Neural progenitor cell (in vitro differentiated cells): ENCODE measurements at regions not wholly inside any gene's neighbourhood (a gene's known extent, or its start where the extent isn't known, plus 50 kb on each side); places are given as distances from the start of the nearest gene placed in this dataset.

Experiments
- DNase-seq: peaks from one replicate; pipeline ENCODE4 v3.0.0-alpha.2; 2016; ENCODE audit warnings: low spot score
- H2AFZ ChIP-seq: fragments of 200-600 bp; sonication (generic); replicated peaks from 2 replicates; pipeline ENCODE4 v1.6.1; 2016; ENCODE audit warnings: antibody characterized with exemption
- H3F3A ChIP-seq: fragments of 200-600 bp; sonication (generic); 2 replicates; pipeline ENCODE4 v1.6.1; 2016; ENCODE audit warnings: antibody characterized with exemption, low read depth
- H3K27ac ChIP-seq: fragments of 200-600 bp; sonication (generic); 2 replicates; pipeline ENCODE4 v1.5.1; 2016; ENCODE audit warnings: mild to moderate bottlenecking
- H3K27me3 ChIP-seq: fragments of 200-600 bp; sonication (generic); 2 replicates; pipeline ENCODE4 v1.6.1; 2016; ENCODE audit warnings: mild to moderate bottlenecking, moderate library complexity
- H3K36me3 ChIP-seq: fragments of 200-600 bp; sonication (generic); 2 replicates; pipeline ENCODE4 v1.5.1; 2016
- H3K4me1 ChIP-seq: fragments of 200-600 bp; sonication (generic); 2 replicates; pipeline ENCODE4 v1.6.1; 2016; ENCODE audit warnings: mixed run types
- H3K4me2 ChIP-seq: fragments of 200-600 bp; sonication (generic); 2 replicates; pipeline ENCODE4 v1.6.1; 2016
- H3K4me3 ChIP-seq: fragments of 200-600 bp; sonication (generic); 2 replicates; pipeline ENCODE4 v1.5.1; 2016
- H3K79me2 ChIP-seq: fragments of 200-600 bp; sonication (generic); 2 replicates; pipeline ENCODE4 v1.6.1; 2016; ENCODE audit warnings: low read depth
- H3K9ac ChIP-seq: fragments of 200-600 bp; sonication (generic); 2 replicates; pipeline ENCODE4 v1.6.1; 2016
- H3K9me3 ChIP-seq: fragments of 200-600 bp; sonication (generic); 2 replicates; pipeline ENCODE4 v1.5.1; 2016; ENCODE audit warnings: low read depth
- H4K20me1 ChIP-seq: fragments of 200-600 bp; sonication (generic); 2 replicates; pipeline ENCODE4 v1.6.1; 2016; ENCODE audit warnings: low read depth
- H3K27ac Mint-ChIP-seq: 3 replicates; pipeline ENCODE4 v1.8.0; 2021; ENCODE audit warnings: mixed read lengths
- H3K27me3 Mint-ChIP-seq: 2 replicates; pipeline ENCODE4 v1.8.0; 2022; ENCODE audit warnings: low read depth, mild to moderate bottlenecking, inconsistent platforms, moderate library complexity, mixed read lengths; ENCODE audit not compliant: insufficient read depth
- H3K36me3 Mint-ChIP-seq: 3 replicates; pipeline ENCODE4 v1.8.0; 2021; ENCODE audit warnings: mixed read lengths
- H3K4me1 Mint-ChIP-seq: 3 replicates; pipeline ENCODE4 v1.8.0; 2021; ENCODE audit warnings: mixed read lengths
- H3K4me3 Mint-ChIP-seq: 3 replicates; pipeline ENCODE4 v1.8.0; 2021; ENCODE audit warnings: mild to moderate bottlenecking, moderate library complexity, mixed read lengths
- H3K9me3 Mint-ChIP-seq: 3 replicates; pipeline ENCODE4 v1.8.0; 2020; ENCODE audit warnings: mixed read lengths
- EZH2 ChIP-seq: fragments of 200-600 bp; sonication (generic); IDR thresholded peaks from 2 replicates; pipeline ENCODE4 v1.6.1; 2017; ENCODE audit warnings: antibody characterized with exemption, mild to moderate bottlenecking, moderate library complexity
- EZH2phosphoT487 ChIP-seq: fragments of 200-600 bp; sonication (generic); IDR thresholded peaks from 2 replicates; pipeline ENCODE4 v1.6.1; 2017; ENCODE audit warnings: antibody characterized with exemption
- TF ChIP-seq, protein P1 (sequence below): fragments of 200-600 bp; sonication (generic); IDR thresholded peaks from 2 replicates; pipeline ENCODE4 v1.5.1; 2017; ENCODE audit warnings: antibody characterized with exemption, mild to moderate bottlenecking

DNA sequence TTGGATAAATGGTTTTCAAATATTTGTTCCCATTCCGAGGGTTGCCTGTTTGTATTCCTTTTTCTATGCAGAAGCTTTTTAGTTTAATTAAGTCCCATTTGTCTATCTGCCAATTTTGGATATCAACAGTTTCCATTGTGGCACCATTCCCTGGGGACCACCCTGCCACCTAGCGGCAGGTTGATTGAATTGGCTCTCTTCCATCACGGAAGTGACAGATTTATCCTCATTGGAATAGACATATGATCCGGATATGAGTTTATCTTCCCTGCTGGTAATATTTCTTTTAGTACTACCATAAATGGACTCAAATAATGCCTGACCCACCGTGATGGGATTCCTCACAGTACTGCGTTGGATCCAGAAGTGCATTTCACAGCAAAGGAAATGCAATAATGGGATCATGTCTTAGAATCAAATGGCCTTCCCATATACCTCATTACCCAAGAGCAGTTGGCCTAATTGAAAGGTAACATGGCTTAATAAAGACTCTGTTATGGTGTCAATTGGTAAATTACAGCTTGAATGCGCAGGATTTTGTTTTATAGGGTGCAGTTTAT is 327.0 kb downstream of the BMP2 start:
- H3K36me3 Mint-ChIP-seq = no peaks in the 10 kb centered on the region
- H3F3A ChIP-seq = no peaks in the 10 kb centered on the region
- no peaks in the 10 kb centered on the region for H3K79me2 ChIP-seq
- H3K4me2 ChIP-seq = no peak overlapping the region
- H3K36me3 ChIP-seq = no peaks in the 10 kb centered on the region
- TF ChIP-seq, protein P1, sequence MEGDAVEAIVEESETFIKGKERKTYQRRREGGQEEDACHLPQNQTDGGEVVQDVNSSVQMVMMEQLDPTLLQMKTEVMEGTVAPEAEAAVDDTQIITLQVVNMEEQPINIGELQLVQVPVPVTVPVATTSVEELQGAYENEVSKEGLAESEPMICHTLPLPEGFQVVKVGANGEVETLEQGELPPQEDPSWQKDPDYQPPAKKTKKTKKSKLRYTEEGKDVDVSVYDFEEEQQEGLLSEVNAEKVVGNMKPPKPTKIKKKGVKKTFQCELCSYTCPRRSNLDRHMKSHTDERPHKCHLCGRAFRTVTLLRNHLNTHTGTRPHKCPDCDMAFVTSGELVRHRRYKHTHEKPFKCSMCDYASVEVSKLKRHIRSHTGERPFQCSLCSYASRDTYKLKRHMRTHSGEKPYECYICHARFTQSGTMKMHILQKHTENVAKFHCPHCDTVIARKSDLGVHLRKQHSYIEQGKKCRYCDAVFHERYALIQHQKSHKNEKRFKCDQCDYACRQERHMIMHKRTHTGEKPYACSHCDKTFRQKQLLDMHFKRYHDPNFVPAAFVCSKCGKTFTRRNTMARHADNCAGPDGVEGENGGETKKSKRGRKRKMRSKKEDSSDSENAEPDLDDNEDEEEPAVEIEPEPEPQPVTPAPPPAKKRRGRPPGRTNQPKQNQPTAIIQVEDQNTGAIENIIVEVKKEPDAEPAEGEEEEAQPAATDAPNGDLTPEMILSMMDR = peak; percentile 98
- no peak for TF ChIP-seq EZH2
- H4K20me1 ChIP-seq = no peaks in the 10 kb centered on the region
- H3K4me3 ChIP-seq = no peak overlapping the region
- H3K4me1 Mint-ChIP-seq = no peaks in the 10 kb centered on the region
- H3K27ac ChIP-seq = no peak overlapping the region
- no peak overlapping the region for H3K4me3 Mint-ChIP-seq
- H2AFZ ChIP-seq = peak overlapping the region; percentile 84
- H3K27me3 ChIP-seq = no peaks in the 10 kb centered on the region
- H3K9me3 ChIP-seq = no peaks in the 10 kb centered on the region
- no peak overlapping the region for H3K9ac ChIP-seq
- peaks cover 3% of the 10 kb centered on the region for H3K27me3 Mint-ChIP-seq
- H3K27ac Mint-ChIP-seq = no peak overlapping the region
- H3K4me1 ChIP-seq = no peaks in the 10 kb centered on the region
- peaks cover 21% of the 10 kb centered on the region for H3K9me3 Mint-ChIP-seq
- DNase-seq = peak; percentile 74

DNA sequence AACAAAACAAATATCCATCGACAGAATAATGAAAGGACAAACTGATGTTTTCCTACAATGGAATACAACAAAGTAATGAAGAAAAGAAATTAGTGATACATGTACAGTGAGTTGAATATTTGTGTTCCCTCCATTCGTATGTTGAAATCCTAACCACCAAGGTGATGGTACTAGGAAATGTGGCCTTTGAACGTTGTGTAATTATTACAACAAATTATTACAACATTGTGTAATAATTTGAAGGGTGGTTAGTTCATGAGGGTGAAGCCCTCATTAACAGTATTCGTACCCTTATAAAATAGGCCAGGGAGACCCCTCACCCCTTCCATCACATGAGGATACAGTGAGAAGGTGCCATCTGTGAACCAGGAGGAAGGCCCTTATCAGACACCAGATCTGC is 339.4 kb downstream of the BMP2 start:
- no peak for TF ChIP-seq EZH2
- TF ChIP-seq, protein P1 = no peak
- no peak for TF ChIP-seq EZH2phosphoT487
- no peaks in the 10 kb centered on the region for H4K20me1 ChIP-seq
- H3K79me2 ChIP-seq = no peaks in the 10 kb centered on the region
- H3K4me2 ChIP-seq = no peak overlapping the region
- H3F3A ChIP-seq = no peaks in the 10 kb centered on the region
- H3K4me3 ChIP-seq = no peak overlapping the region
- Mint-ChIP-seq H3K9me3 (peaks cover under 1% of the 10 kb centered on the region), H3K27me3 (peaks cover 6% of the 10 kb centered on the region), H3K4me1 (no peaks in the 10 kb centered on the region), H3K36me3 (no peaks in the 10 kb centered on the region), H3K4me3 (no peak overlapping the region), H3K27ac (no peak overlapping the region)
- H3K27ac ChIP-seq = no peak overlapping the region
- H3K9ac ChIP-seq = no peak overlapping the region
- no peaks in the 10 kb centered on the region for H3K4me1 ChIP-seq
- H3K9me3 ChIP-seq = no peaks in the 10 kb centered on the region
- DNase-seq = no peak
- no peaks in the 10 kb centered on the region for H3K36me3 ChIP-seq
- no peaks in the 10 kb centered on the region for H3K27me3 ChIP-seq
- no peak overlapping the region for H2AFZ ChIP-seq

DNA sequence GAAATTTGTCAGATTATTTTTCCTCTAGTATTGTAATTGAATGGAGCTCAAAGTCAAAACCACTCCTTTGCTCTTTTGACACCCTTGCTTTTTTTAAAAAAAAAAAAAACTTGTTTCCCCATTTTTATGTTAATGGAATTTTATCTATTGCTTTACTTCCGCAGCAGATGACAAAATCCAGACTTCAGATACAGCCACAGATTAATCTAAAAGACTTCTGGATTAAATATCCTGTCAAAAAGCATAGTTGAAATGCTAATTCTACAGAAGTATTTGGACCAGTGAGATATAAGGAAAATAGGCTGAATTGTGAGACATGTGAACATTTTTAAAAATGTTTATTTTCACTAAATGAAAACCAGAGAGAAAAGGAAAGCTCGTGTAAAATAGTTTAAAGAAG is 341.4 kb downstream of the BMP2 start:
- H3K4me1 Mint-ChIP-seq = peaks cover 10% of the 10 kb centered on the region

More for the DNA sequence above, 341.4 kb downstream of the BMP2 start:
- H3F3A ChIP-seq = no peaks in the 10 kb centered on the region
- no peak overlapping the region for H3K9ac ChIP-seq
- TF ChIP-seq, protein P1 = no peak
- TF ChIP-seq EZH2phosphoT487 (no peak), EZH2 (no peak)
- no peak for DNase-seq
- no peak overlapping the region for H3K27ac ChIP-seq
- H3K27me3 Mint-ChIP-seq = peaks cover 6% of the 10 kb centered on the region
- no peaks in the 10 kb centered on the region for H3K79me2 ChIP-seq
- no peaks in the 10 kb centered on the region for H3K36me3 Mint-ChIP-seq
- no peaks in the 10 kb centered on the region for H3K27me3 ChIP-seq
- H3K4me1 ChIP-seq = peaks cover 13% of the 10 kb centered on the region
- H3K4me2 ChIP-seq = no peak overlapping the region
- no peaks in the 10 kb centered on the region for H4K20me1 ChIP-seq
- H3K9me3 Mint-ChIP-seq = no peaks in the 10 kb centered on the region
- H3K27ac Mint-ChIP-seq = no peak overlapping the region
- no peak overlapping the region for H2AFZ ChIP-seq
- no peaks in the 10 kb centered on the region for H3K9me3 ChIP-seq
- H3K4me3 Mint-ChIP-seq = no peak overlapping the region
- H3K4me3 ChIP-seq = no peak overlapping the region
- H3K36me3 ChIP-seq = no peaks in the 10 kb centered on the region
